ENCODE measurements at regions not wholly inside any gene's neighbourhood (a gene's known extent, or its start where the extent isn't known, plus 50 kb on each side); places are given as distances from the start of the nearest gene placed in this dataset.

GRCh38 chr17:72205357-72205756 lies 84.5 kb downstream of the SOX9 start:
- no peak for DNase-seq (ENCODE audit: extremely low spot score in 2 of 2)
- no peaks in the 10 kb centered on the region for H3K27me3 ChIP-seq
- no peaks in the 10 kb centered on the region for H3K4me1 ChIP-seq
- intact Hi-C loops (cut with DNase I), result no loop called here
- TF ChIP-seq POLR2A (IDR thresholded peaks at IDR 0.05), result no peak
- no peak for TF ChIP-seq CTCF (IDR thresholded peaks at IDR 0.05)
- TF ChIP-seq POLR2AphosphoS5 (IDR thresholded peaks at IDR 0.05; ENCODE audit: insufficient read depth in 1 of 2, low read depth in 1 of 2), result no peak
- no peak overlapping the region for H3K4me3 ChIP-seq
- no peaks in the 10 kb centered on the region for H3K9me3 ChIP-seq
- H3K27ac ChIP-seq, result no peak overlapping the region
- no peaks in the 10 kb centered on the region for H3K36me3 ChIP-seq

- H3K27ac ChIP-seq, result no peak overlapping the region
- intact Hi-C loops (cut with DNase I), result no loop called here
- H3K9me3 ChIP-seq, result no peaks in the 10 kb centered on the region
- no peak overlapping the region for H3K4me3 ChIP-seq
- H3K27me3 ChIP-seq, result no peaks in the 10 kb centered on the region
- H3K4me1 ChIP-seq, result no peaks in the 10 kb centered on the region
- no peaks in the 10 kb centered on the region for H3K36me3 ChIP-seq
- DNase-seq (ENCODE audit: extremely low spot score in 2 of 2), result no peak
- TF ChIP-seq POLR2AphosphoS5 (IDR thresholded peaks at IDR 0.05; ENCODE audit: insufficient read depth in 1 of 2, low read depth in 1 of 2) (no peak), POLR2A (IDR thresholded peaks at IDR 0.05) (no peak), CTCF (IDR thresholded peaks at IDR 0.05) (no peak)
These were observed 85.0 kb downstream of the SOX9 start for GRCh38 chr17:72205822-72206221.

- Histone ChIP-seq H3K27ac (no peak overlapping the region), H3K36me3 (no peaks in the 10 kb centered on the region)
- intact Hi-C loops (cut with DNase I), result no loop called here
These were observed 85.6 kb downstream of the SOX9 start for GRCh38 chr17:72206376-72206775.

GRCh38 chr17:72208832-72209231 lies 88.0 kb downstream of the SOX9 start:
- no peak for TF ChIP-seq POLR2AphosphoS5 (IDR thresholded peaks at IDR 0.05; ENCODE audit: insufficient read depth in 1 of 2, low read depth in 1 of 2)
- no peak for TF ChIP-seq POLR2A (IDR thresholded peaks at IDR 0.05)
- TF ChIP-seq CTCF (IDR thresholded peaks at IDR 0.05), result no peak
- Histone ChIP-seq H3K4me1 (no peaks in the 10 kb centered on the region), H3K27ac (no peak overlapping the region), H3K36me3 (no peaks in the 10 kb centered on the region), H3K4me3 (no peak overlapping the region), H3K9me3 (no peaks in the 10 kb centered on the region), H3K27me3 (no peaks in the 10 kb centered on the region)
- intact Hi-C loops (cut with DNase I), result no loop called here
- DNase-seq (ENCODE audit: extremely low spot score in 2 of 2), result no peak

More at GRCh38 chr17:72206376-72206775, 85.6 kb downstream of the SOX9 start:
- no peaks in the 10 kb centered on the region for H3K9me3 ChIP-seq
- no peaks in the 10 kb centered on the region for H3K4me1 ChIP-seq
- H3K27me3 ChIP-seq, result no peaks in the 10 kb centered on the region
- no peak for TF ChIP-seq POLR2AphosphoS5 (IDR thresholded peaks at IDR 0.05; ENCODE audit: insufficient read depth in 1 of 2, low read depth in 1 of 2)
- no peak for TF ChIP-seq POLR2A (IDR thresholded peaks at IDR 0.05)
- TF ChIP-seq CTCF (IDR thresholded peaks at IDR 0.05), result no peak
- DNase-seq (ENCODE audit: extremely low spot score in 2 of 2), result no peak
- H3K4me3 ChIP-seq, result no peak overlapping the region

- DNase-seq (ENCODE audit: extremely low spot score in 2 of 2), result no peak
- H3K4me3 ChIP-seq, result no peak overlapping the region
- H3K36me3 ChIP-seq, result no peaks in the 10 kb centered on the region
- no peak overlapping the region for H3K27ac ChIP-seq
- intact Hi-C loops (cut with DNase I), result no loop called here
- no peaks in the 10 kb centered on the region for H3K4me1 ChIP-seq
- no peaks in the 10 kb centered on the region for H3K9me3 ChIP-seq
- no peak for TF ChIP-seq CTCF (IDR thresholded peaks at IDR 0.05)
- TF ChIP-seq POLR2AphosphoS5 (IDR thresholded peaks at IDR 0.05; ENCODE audit: insufficient read depth in 1 of 2, low read depth in 1 of 2), result no peak
- TF ChIP-seq POLR2A (IDR thresholded peaks at IDR 0.05), result no peak
- no peaks in the 10 kb centered on the region for H3K27me3 ChIP-seq
These were observed 91.2 kb downstream of the SOX9 start for GRCh38 chr17:72212041-72212440.

Measured in vagina (tissue), 2 donors.